ENCODE measurements at regions not wholly inside any gene's neighbourhood (a gene's known extent, or its start where the extent isn't known, plus 50 kb on each side); places are given as distances from the start of the nearest gene placed in this dataset.

- H3K27ac ChIP-seq: no peak overlapping the region
- H3K4me3 ChIP-seq: no peak overlapping the region
- H3K36me3 ChIP-seq: no peaks in the 10 kb centered on the region
- no peak for ATAC-seq (ENCODE audit: insufficient number of reproducible peaks, low FRiP score, low read depth)
- no peak for TF ChIP-seq CTCF (IDR thresholded peaks at IDR 0.05)
- H3K9me3 ChIP-seq: no peaks in the 10 kb centered on the region
- peaks cover 6 to 16% of the 10 kb centered on the region in 2 donors for H3K4me1 ChIP-seq (ENCODE audit: control insufficient read depth in 1 of 2, low read depth in 2 of 2)
- no peak for DNase-seq (ENCODE audit: low spot score)
- no peaks in the 10 kb centered on the region for H3K27me3 ChIP-seq (replicated peaks; ENCODE audit: insufficient read depth)
Measured at GRCh38 chr20:50373674-50374286, 136.4 kb upstream of the PTPN1 start.

GRCh38 chr20:50374541-50375078 lies 135.6 kb upstream of the PTPN1 start:
- no peaks in the 10 kb centered on the region for H3K36me3 ChIP-seq
- no peak for TF ChIP-seq CTCF (IDR thresholded peaks at IDR 0.05)
- peaks cover 11 to 22% of the 10 kb centered on the region in 2 donors for H3K4me1 ChIP-seq (ENCODE audit: control insufficient read depth in 1 of 2, low read depth in 2 of 2)
- no peaks in the 10 kb centered on the region for H3K9me3 ChIP-seq
- H3K27me3 ChIP-seq (replicated peaks; ENCODE audit: insufficient read depth): no peaks in the 10 kb centered on the region
- H3K27ac ChIP-seq: no peak overlapping the region
- no peak for ATAC-seq (ENCODE audit: insufficient number of reproducible peaks, low FRiP score, low read depth)
- no peak for DNase-seq (ENCODE audit: low spot score)
- H3K4me3 ChIP-seq: no peak overlapping the region

- TF ChIP-seq CTCF (IDR thresholded peaks at IDR 0.05): no peak
- ATAC-seq (ENCODE audit: insufficient number of reproducible peaks, low FRiP score, low read depth) (no peak), DNase-seq (ENCODE audit: low spot score) (no peak)
- H3K27me3 ChIP-seq (replicated peaks; ENCODE audit: insufficient read depth): no peaks in the 10 kb centered on the region
- H3K9me3 ChIP-seq: no peaks in the 10 kb centered on the region
- H3K4me3 ChIP-seq: no peak overlapping the region
- no peak overlapping the region for H3K27ac ChIP-seq
- H3K4me1 ChIP-seq (ENCODE audit: control insufficient read depth in 1 of 2, low read depth in 2 of 2): peaks cover 24 to 39% of the 10 kb centered on the region in 2 donors
- H3K36me3 ChIP-seq: no peaks in the 10 kb centered on the region
Measured at GRCh38 chr20:50376179-50376887, 133.8 kb upstream of the PTPN1 start.

GRCh38 chr20:50376888-50377459 lies 133.2 kb upstream of the PTPN1 start:
- Histone ChIP-seq H3K9me3 (no peaks in the 10 kb centered on the region), H3K4me1 (ENCODE audit: control insufficient read depth in 1 of 2, low read depth in 2 of 2) (peaks cover 28 to 42% of the 10 kb centered on the region in 2 donors), H3K27me3 (replicated peaks; ENCODE audit: insufficient read depth) (no peaks in the 10 kb centered on the region), H3K27ac (no peak overlapping the region), H3K36me3 (no peaks in the 10 kb centered on the region), H3K4me3 (no peak overlapping the region)
- ATAC-seq (ENCODE audit: insufficient number of reproducible peaks, low FRiP score, low read depth) (no peak), DNase-seq (ENCODE audit: low spot score) (no peak)
- TF ChIP-seq CTCF (IDR thresholded peaks at IDR 0.05): no peak
